AG09309 (cell line): ENCODE measurements at regions not wholly inside any gene's neighbourhood (a gene's known extent, or its start where the extent isn't known, plus 50 kb on each side); places are given as distances from the start of the nearest gene placed in this dataset.

Experiments
- DNase-seq: peaks from one replicate; pipeline ENCODE4 v3.0.0-alpha.2; 2010; ENCODE audit warnings: low read depth
- H3K4me3 ChIP-seq: 2 replicates; pipeline ENCODE4 v1.5.1; 2011; ENCODE audit warnings: mild to moderate bottlenecking, low read depth, low read length, moderate library complexity; ENCODE audit not compliant: control insufficient read depth
- CTCF ChIP-seq: IDR thresholded peaks from 2 replicates; pipeline ENCODE4 v1.5.1; 2011; ENCODE audit warnings: mild to moderate bottlenecking, low read depth, low read length, inconsistent platforms; ENCODE audit not compliant: insufficient read depth, control insufficient read depth; ENCODE audit errors: missing control alignments

GRCh38 chr12:91954326-91954725 lies 191.3 kb downstream of the BTG1 start:
- TF ChIP-seq CTCF: no peak
- no peak for DNase-seq
- H3K4me3 ChIP-seq: no peak overlapping the region

- no peak overlapping the region for H3K4me3 ChIP-seq
- no peak for DNase-seq
- TF ChIP-seq CTCF: no peak
Observed at GRCh38 chr12:91952916-91953315, 192.7 kb downstream of the BTG1 start.

GRCh38 chr12:91951571-91951970 lies 194.1 kb downstream of the BTG1 start:
- no peak overlapping the region for H3K4me3 ChIP-seq
- no peak for DNase-seq
- no peak for TF ChIP-seq CTCF

- TF ChIP-seq CTCF: no peak
- no peak for DNase-seq
- H3K4me3 ChIP-seq: no peak overlapping the region
Observed at GRCh38 chr12:91948504-91948903, 197.1 kb downstream of the BTG1 start.

- DNase-seq: no peak
- no peak for TF ChIP-seq CTCF
- no peak overlapping the region for H3K4me3 ChIP-seq
Observed at GRCh38 chr12:91947459-91947858, 198.2 kb downstream of the BTG1 start.

- TF ChIP-seq CTCF: no peak
- no peak overlapping the region for H3K4me3 ChIP-seq
- DNase-seq: no peak
Observed at GRCh38 chr12:91944637-91945036, 201.0 kb downstream of the BTG1 start.
